Astrocyte (in vitro differentiated cells and primary cell): ENCODE measurements at regions not wholly inside any gene's neighbourhood (a gene's known extent, or its start where the extent isn't known, plus 50 kb on each side); places are given as distances from the start of the nearest gene placed in this dataset.

Experiments
- CTCF ChIP-seq: IDR thresholded peaks from 2 replicates; pipeline ENCODE4 v1.5.1; 2011; ENCODE audit warnings: low read depth, mild to moderate bottlenecking, inconsistent platforms, low read length, moderate library complexity; ENCODE audit not compliant: insufficient read depth
- EZH2 ChIP-seq: IDR thresholded peaks from 2 replicates; pipeline ENCODE4 v1.6.1; 2012; ENCODE audit warnings: mild to moderate bottlenecking, low read length, inconsistent platforms; ENCODE audit not compliant: insufficient read depth

- no peak for TF ChIP-seq CTCF
- no peak for TF ChIP-seq EZH2
Measured at GRCh38 chr2:129861666-129862288, 117.7 kb upstream of the RAB6C start.
